Putamen (tissue), 1 donor: ENCODE measurements at regions not wholly inside any gene's neighbourhood (a gene's known extent, or its start where the extent isn't known, plus 50 kb on each side); places are given as distances from the start of the nearest gene placed in this dataset.
A peak's percentile ranks its signal among the peaks of the same experiment; 100 is the strongest.
"Not testable (repeated sequence)": the region's sequence is repeated elsewhere in the genome, so short reads cannot be mapped to it uniquely, and the experiment has no call there.

Source experiments
- DNase-seq: peaks from one replicate; pipeline ENCODE4 v3.0.0-alpha.2; 2016; ENCODE audit warnings: low spot score

GRCh38 chr20:20795119-20795518 is 82.7 kb upstream of the RALGAPA2 start:
- DNase-seq, result no peak

- no peak for DNase-seq
Observed at GRCh38 chr20:20793591-20793990, 81.1 kb upstream of the RALGAPA2 start.

- no peak for DNase-seq
Observed at GRCh38 chr20:20791664-20792568, 79.5 kb upstream of the RALGAPA2 start.

- no peak for DNase-seq
Observed at GRCh38 chr20:20788308-20788707, 75.9 kb upstream of the RALGAPA2 start.

GRCh38 chr20:20786428-20786827 is 74.0 kb upstream of the RALGAPA2 start:
- DNase-seq, result peak; percentile 19

- DNase-seq, result no peak
Observed at GRCh38 chr20:20785226-20785625, 72.8 kb upstream of the RALGAPA2 start.

- not testable (repeated sequence) for DNase-seq
Observed at GRCh38 chr20:20784450-20784849, 72.0 kb upstream of the RALGAPA2 start.

- no peak for DNase-seq
Observed at GRCh38 chr20:20783450-20783849, 71.0 kb upstream of the RALGAPA2 start.

- no peak for DNase-seq
Observed at GRCh38 chr20:20782755-20783154, 70.3 kb upstream of the RALGAPA2 start.

GRCh38 chr20:20782231-20782630 is 69.8 kb upstream of the RALGAPA2 start:
- no peak for DNase-seq

GRCh38 chr20:20781029-20781428 is 68.6 kb upstream of the RALGAPA2 start:
- DNase-seq, result no peak

GRCh38 chr20:20780127-20780824 is 67.8 kb upstream of the RALGAPA2 start:
- DNase-seq, result peak; percentile 16

- no peak for DNase-seq
Observed at GRCh38 chr20:20778676-20779075, 66.2 kb upstream of the RALGAPA2 start.

- no peak for DNase-seq
Observed at GRCh38 chr20:20772497-20773085, 60.1 kb upstream of the RALGAPA2 start.

- no peak for DNase-seq
Observed at GRCh38 chr20:20768202-20768815, 55.9 kb upstream of the RALGAPA2 start.

- DNase-seq, result no peak
Observed at GRCh38 chr20:20765696-20766365, 53.4 kb upstream of the RALGAPA2 start.

GRCh38 chr20:20763650-20764049 is 51.2 kb upstream of the RALGAPA2 start:
- DNase-seq, result no peak
